ENCODE measurements at regions not wholly inside any gene's neighbourhood (a gene's known extent, or its start where the extent isn't known, plus 50 kb on each side); places are given as distances from the start of the nearest gene placed in this dataset.
"Not testable (repeated sequence)": the region's sequence is repeated elsewhere in the genome, so short reads cannot be mapped to it uniquely, and the experiment has no call there.

GRCh38 chr9:92242260-92243136 is 51.0 kb downstream of the IARS1 start:
- intact Hi-C loops (cut with DNase I): loop anchor here (10.0 kb wide), 1 partner anchor 108 kb away; no protein-coding TSS in a partner anchor
- DNase-seq: peak in 29 of 42 donors; percentile 6 to 66 (median 35)

GRCh38 chr9:92236915-92237314 is 56.6 kb downstream of the IARS1 start:
- intact Hi-C loops (cut with DNase I): no loop called here
- DNase-seq: no peak

GRCh38 chr9:92236465-92236864 is 57.0 kb downstream of the IARS1 start:
- no peak for DNase-seq
- intact Hi-C loops (cut with DNase I): no loop called here

- intact Hi-C loops (cut with DNase I): no loop called here
- no peak for DNase-seq
These were observed 59.0 kb downstream of the IARS1 start for GRCh38 chr9:92234514-92234913.

- intact Hi-C loops (cut with DNase I): no loop called here
- DNase-seq: no peak
These were observed 61.3 kb downstream of the IARS1 start for GRCh38 chr9:92232190-92232589.

GRCh38 chr9:92228628-92229027 is 64.9 kb downstream of the IARS1 start:
- no peak for DNase-seq
- intact Hi-C loops (cut with DNase I): no loop called here

GRCh38 chr9:92224177-92224576 is 69.3 kb downstream of the IARS1 start:
- intact Hi-C loops (cut with DNase I): no loop called here

GRCh38 chr9:92223758-92224157 is 69.7 kb downstream of the IARS1 start:
- DNase-seq: no peak
- intact Hi-C loops (cut with DNase I): no loop called here

More at GRCh38 chr9:92224177-92224576, 69.3 kb downstream of the IARS1 start:
- DNase-seq: no peak

GRCh38 chr9:92208693-92209524 is 84.6 kb downstream of the IARS1 start:
- no peak for DNase-seq
- intact Hi-C loops (cut with DNase I): no loop called here

GRCh38 chr9:92206488-92206887 is 87.0 kb downstream of the IARS1 start:
- intact Hi-C loops (cut with DNase I): no loop called here

GRCh38 chr9:92203887-92204286 is 88.7 kb upstream of the SPTLC1 start:
- DNase-seq; intact Hi-C loops (cut with DNase I): not testable (repeated sequence)

More at GRCh38 chr9:92206488-92206887, 87.0 kb downstream of the IARS1 start:
- no peak for DNase-seq

GRCh38 chr9:92198237-92198636 is 83.0 kb upstream of the SPTLC1 start:
- intact Hi-C loops (cut with DNase I); DNase-seq: not testable (repeated sequence)

GRCh38 chr9:92196909-92197308 is 81.7 kb upstream of the SPTLC1 start:
- intact Hi-C loops (cut with DNase I): no loop called here
- DNase-seq: no peak

GRCh38 chr9:92196400-92196799 is 81.2 kb upstream of the SPTLC1 start:
- intact Hi-C loops (cut with DNase I): no loop called here

GRCh38 chr9:92191801-92192200 is 76.6 kb upstream of the SPTLC1 start:
- no peak for DNase-seq
- intact Hi-C loops (cut with DNase I): no loop called here

More at GRCh38 chr9:92196400-92196799, 81.2 kb upstream of the SPTLC1 start:
- DNase-seq: no peak

GRCh38 chr9:92190536-92190790 is 75.2 kb upstream of the SPTLC1 start:
- intact Hi-C loops (cut with DNase I): no loop called here
- DNase-seq: no peak

- no peak for DNase-seq
- intact Hi-C loops (cut with DNase I): no loop called here
These were observed 74.7 kb upstream of the SPTLC1 start for GRCh38 chr9:92189782-92190535.

GRCh38 chr9:92188969-92189781 is 74.0 kb upstream of the SPTLC1 start:
- intact Hi-C loops (cut with DNase I): no loop called here

More at GRCh38 chr9:92188969-92189781, 74.0 kb upstream of the SPTLC1 start:
- no peak for DNase-seq

Data from head of caudate nucleus (tissue), 42 donors.